Fibroblast of lung (primary cell): ENCODE measurements at regions not wholly inside any gene's neighbourhood (a gene's known extent, or its start where the extent isn't known, plus 50 kb on each side); places are given as distances from the start of the nearest gene placed in this dataset.

Source experiments
- CTCF ChIP-seq, 2 donors: IDR thresholded peaks in 1 of 2; conservative IDR thresholded peaks in 1 of 2; 1 replicate in 1 of 2; 2 replicates in 1 of 2; pipeline ENCODE4 v1.5.1; 2011 to 2012; ENCODE audit warnings: low read length in 2 of 2, control low read depth in 1 of 2, inconsistent platforms in 1 of 2, low read depth in 1 of 2, mild to moderate bottlenecking in 1 of 2
- EZH2 ChIP-seq: IDR thresholded peaks from 2 replicates; pipeline ENCODE4 v1.5.1; 2012; ENCODE audit warnings: low read length, control low read depth, mild to moderate bottlenecking; ENCODE audit errors: missing control alignments

- TF ChIP-seq CTCF (conservative IDR thresholded peaks at IDR 0.05 in 1 of 2, IDR thresholded peaks at IDR 0.05 in 1 of 2; ENCODE audit: low read depth in 1 of 2, low read length in 2 of 2) (no peak), EZH2 (no peak)
Observed at GRCh38 chr7:13037216-13037615, 349.8 kb downstream of the ARL4A start.
